Parathyroid adenoma (tissue), 2 donors: ENCODE measurements at regions not wholly inside any gene's neighbourhood (a gene's known extent, or its start where the extent isn't known, plus 50 kb on each side); places are given as distances from the start of the nearest gene placed in this dataset.
"Not testable (repeated sequence)": the region's sequence is repeated elsewhere in the genome, so short reads cannot be mapped to it uniquely, and the experiment has no call there.

ENCODE experiments used
- H2AFZ ChIP-seq: fragments of 300-600 bp; sonication (generic); one replicate; pipeline ENCODE4 v1.7.0; 2017; ENCODE audit warnings: antibody characterized with exemption, mild to moderate bottlenecking
- H3K27ac ChIP-seq: fragments of 300-600 bp; sonication (generic); one replicate; pipeline ENCODE4 v1.7.0; 2017
- H3K27me3 ChIP-seq: fragments of 300-600 bp; sonication (generic); one replicate; pipeline ENCODE4 v1.7.0; 2017; ENCODE audit warnings: low read length; ENCODE audit not compliant: control insufficient read depth, insufficient read depth
- H3K36me3 ChIP-seq: fragments of 300-600 bp; sonication (generic); one replicate; pipeline ENCODE4 v1.7.0; 2017; ENCODE audit warnings: low read length; ENCODE audit not compliant: control insufficient read depth, insufficient read depth
- H3K4me1 ChIP-seq: fragments of 300-600 bp; sonication (generic); one replicate; pipeline ENCODE4 v1.7.0; 2017; ENCODE audit warnings: control low read depth
- H3K4me2 ChIP-seq: fragments of 300-600 bp; sonication (generic); one replicate; pipeline ENCODE4 v1.7.0; 2017; ENCODE audit warnings: low read length
- H3K4me3 ChIP-seq: fragments of 300-600 bp; sonication (generic); one replicate; pipeline ENCODE4 v1.7.0; 2017; ENCODE audit warnings: low read depth, low read length
- H3K79me2 ChIP-seq: fragments of 300-600 bp; sonication (generic); one replicate; pipeline ENCODE4 v1.7.0; 2017; ENCODE audit warnings: control low read depth
- H3K9ac ChIP-seq: fragments of 300-600 bp; sonication (generic); one replicate; pipeline ENCODE4 v1.7.0; 2017; ENCODE audit warnings: mild to moderate bottlenecking
- H3K9me3 ChIP-seq: fragments of 300-600 bp; sonication (generic); one replicate; pipeline ENCODE4 v1.7.0; 2017; ENCODE audit warnings: low read length; ENCODE audit not compliant: control insufficient read depth
- TF ChIP-seq, protein P1 (sequence below): fragments of 300-600 bp; sonication (generic); IDR thresholded peaks from one replicate; pipeline ENCODE4 v1.7.0; 2017; ENCODE audit warnings: antibody characterized with exemption, mild to moderate bottlenecking
- donor health status: primary hyperparathyroidism.

DNA sequence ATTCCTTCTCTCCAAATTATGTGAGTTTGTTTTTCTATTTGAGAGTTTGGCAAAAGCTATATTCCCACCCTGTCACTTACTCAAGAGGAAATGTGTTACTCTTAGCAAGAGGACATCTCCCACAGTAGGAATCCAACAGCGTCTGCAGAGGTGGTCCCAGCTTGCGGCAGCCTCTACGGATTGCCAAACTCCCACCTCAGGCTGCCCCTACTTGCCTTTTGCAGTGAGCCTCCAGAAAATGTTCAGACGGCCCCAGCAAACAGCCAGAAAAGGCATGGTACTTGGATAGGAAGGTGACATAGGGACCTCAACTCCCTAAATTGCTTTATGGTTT is 158.4 kb downstream of the SUCLG1 start:
- no peaks in the 10 kb centered on the region for H3K9me3 ChIP-seq
- no peaks in the 10 kb centered on the region for H3K27me3 ChIP-seq
- no peaks in the 10 kb centered on the region for H3K36me3 ChIP-seq
- no peak overlapping the region for H3K4me3 ChIP-seq
- no peaks in the 10 kb centered on the region for H3K4me1 ChIP-seq
- no peak overlapping the region for H3K4me2 ChIP-seq
- H3K27ac ChIP-seq: no peak overlapping the region
- H3K79me2 ChIP-seq: no peaks in the 10 kb centered on the region
- TF ChIP-seq, protein P1, sequence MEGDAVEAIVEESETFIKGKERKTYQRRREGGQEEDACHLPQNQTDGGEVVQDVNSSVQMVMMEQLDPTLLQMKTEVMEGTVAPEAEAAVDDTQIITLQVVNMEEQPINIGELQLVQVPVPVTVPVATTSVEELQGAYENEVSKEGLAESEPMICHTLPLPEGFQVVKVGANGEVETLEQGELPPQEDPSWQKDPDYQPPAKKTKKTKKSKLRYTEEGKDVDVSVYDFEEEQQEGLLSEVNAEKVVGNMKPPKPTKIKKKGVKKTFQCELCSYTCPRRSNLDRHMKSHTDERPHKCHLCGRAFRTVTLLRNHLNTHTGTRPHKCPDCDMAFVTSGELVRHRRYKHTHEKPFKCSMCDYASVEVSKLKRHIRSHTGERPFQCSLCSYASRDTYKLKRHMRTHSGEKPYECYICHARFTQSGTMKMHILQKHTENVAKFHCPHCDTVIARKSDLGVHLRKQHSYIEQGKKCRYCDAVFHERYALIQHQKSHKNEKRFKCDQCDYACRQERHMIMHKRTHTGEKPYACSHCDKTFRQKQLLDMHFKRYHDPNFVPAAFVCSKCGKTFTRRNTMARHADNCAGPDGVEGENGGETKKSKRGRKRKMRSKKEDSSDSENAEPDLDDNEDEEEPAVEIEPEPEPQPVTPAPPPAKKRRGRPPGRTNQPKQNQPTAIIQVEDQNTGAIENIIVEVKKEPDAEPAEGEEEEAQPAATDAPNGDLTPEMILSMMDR: no peak
- H3K9ac ChIP-seq: no peak overlapping the region
- no peak overlapping the region for H2AFZ ChIP-seq

DNA sequence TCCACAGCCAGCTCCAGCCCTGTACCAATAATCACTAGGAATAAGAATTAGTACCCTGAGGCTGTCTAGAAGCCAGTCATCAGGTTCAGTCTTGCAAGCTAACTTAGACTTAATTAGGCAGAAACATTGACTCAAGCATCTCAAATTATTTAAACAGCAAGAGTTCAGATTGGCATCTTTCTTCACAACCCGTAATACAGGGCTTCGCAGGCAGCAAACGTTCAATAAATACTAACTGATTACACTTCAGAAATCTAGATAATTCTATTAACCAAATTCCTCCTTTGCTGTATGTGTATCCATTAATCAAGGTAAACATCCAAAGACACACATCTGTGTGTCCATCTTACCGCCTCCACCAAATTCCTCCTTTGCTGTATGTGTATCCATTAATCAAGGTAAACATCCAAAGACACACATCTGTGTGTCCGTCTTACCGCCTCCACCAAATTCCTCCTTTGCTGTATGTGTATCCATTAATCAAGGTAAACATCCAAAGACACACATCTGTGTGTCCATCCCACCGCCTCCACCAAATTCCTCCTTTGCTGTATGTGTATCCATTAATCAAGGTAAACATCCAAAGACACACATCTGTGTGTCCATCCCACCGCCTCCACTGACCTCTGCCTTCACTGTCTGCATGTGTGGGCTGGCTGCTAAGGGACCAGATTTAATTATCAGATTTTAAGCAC is 158.9 kb downstream of the SUCLG1 start:
- not testable (repeated sequence) for H3K4me2 ChIP-seq, H3K79me2 ChIP-seq, H3K27ac ChIP-seq, H3K9ac ChIP-seq, H3K9me3 ChIP-seq, H3K4me3 ChIP-seq, H3K27me3 ChIP-seq, H2AFZ ChIP-seq, H3K36me3 ChIP-seq, H3K4me1 ChIP-seq

DNA sequence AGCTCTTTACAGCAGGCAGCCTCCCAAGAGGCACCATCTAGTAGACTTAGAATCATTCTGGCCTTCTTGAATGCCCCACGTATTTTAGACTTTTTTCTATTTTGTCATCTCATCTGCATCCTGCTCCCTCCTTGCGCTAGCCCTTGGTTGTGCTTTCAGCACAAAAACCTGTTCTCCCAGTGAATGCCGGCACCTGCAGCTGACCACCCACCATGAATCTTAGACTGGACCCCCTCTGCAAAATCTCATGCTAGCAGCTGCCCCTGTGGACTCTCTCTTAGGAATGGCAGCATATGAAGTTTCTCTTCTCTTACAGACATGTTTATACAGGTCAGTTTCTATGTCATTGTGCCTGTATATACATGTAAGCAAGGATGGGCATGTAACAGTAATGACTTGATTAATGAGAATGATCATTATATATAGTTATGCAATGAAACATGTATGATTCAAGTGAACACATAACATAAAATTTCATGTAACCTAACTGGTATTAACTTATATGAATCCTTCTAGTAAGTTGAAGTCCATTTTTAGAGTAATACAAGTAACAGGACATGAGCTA is 159.8 kb downstream of the SUCLG1 start:
- no peak overlapping the region for H2AFZ ChIP-seq
- H3K27me3 ChIP-seq: no peaks in the 10 kb centered on the region
- no peak overlapping the region for H3K4me2 ChIP-seq
- no peaks in the 10 kb centered on the region for H3K9me3 ChIP-seq
- no peaks in the 10 kb centered on the region for H3K79me2 ChIP-seq
- no peaks in the 10 kb centered on the region for H3K4me1 ChIP-seq
- H3K9ac ChIP-seq: no peak overlapping the region
- TF ChIP-seq, protein P1: no peak
- H3K27ac ChIP-seq: no peak overlapping the region
- no peaks in the 10 kb centered on the region for H3K36me3 ChIP-seq
- H3K4me3 ChIP-seq: no peak overlapping the region

DNA sequence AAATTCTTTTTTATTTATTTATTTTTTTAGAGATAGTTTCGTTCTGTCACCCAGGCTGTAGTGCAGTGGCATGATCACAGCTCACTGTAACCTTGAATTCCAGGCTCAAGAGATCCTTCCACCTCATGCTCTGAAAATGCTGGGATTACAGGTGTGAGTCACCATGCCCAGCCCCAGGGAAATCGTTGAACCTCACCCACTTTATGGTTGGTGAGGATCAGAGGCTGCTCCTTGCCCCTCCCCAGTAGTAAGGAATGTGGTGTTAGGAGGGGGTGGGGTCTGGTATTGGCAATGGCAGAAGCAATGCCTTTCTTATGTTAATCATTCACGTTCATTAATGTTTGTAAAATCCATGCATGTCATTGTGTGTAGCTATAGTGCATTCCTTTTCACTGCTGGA is 161.9 kb downstream of the SUCLG1 start:
- TF ChIP-seq, protein P1: no peak
- no peaks in the 10 kb centered on the region for H3K27me3 ChIP-seq
- H2AFZ ChIP-seq: no peak overlapping the region
- no peak overlapping the region for H3K4me2 ChIP-seq
- H3K79me2 ChIP-seq: no peaks in the 10 kb centered on the region
- H3K9me3 ChIP-seq: no peaks in the 10 kb centered on the region
- H3K36me3 ChIP-seq: no peaks in the 10 kb centered on the region
- H3K27ac ChIP-seq: no peak overlapping the region
- H3K4me1 ChIP-seq: no peaks in the 10 kb centered on the region
- no peak overlapping the region for H3K9ac ChIP-seq
- H3K4me3 ChIP-seq: no peak overlapping the region

DNA sequence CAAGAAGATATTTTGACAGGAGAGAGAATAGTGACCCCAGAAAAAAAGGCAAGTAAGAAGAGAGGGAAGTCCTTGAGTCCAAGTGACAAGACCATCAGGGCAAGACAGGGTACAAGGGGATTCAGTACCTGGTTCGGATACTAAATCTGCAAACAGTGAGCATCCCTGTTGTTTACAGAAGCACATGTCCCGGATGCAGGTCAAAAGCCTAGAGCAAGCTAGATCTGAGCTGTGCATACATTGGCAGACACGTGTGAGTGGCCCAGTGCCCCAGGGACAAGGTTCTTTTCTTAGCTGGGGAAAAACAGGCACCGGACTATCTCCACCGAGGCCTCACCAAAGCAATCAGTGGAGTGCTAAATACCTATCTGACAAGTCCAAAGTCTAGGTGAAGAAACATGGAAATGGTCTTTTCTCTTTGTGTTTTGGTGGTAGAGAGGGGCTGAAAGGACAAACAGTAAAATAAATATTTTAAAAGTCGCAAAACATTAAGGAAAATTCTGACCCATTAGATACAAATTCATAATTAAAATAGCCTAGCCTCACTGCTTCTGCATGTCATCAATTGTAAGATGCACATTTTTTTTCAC is 165.2 kb downstream of the SUCLG1 start:
- TF ChIP-seq, protein P1: no peak
- H3K9ac ChIP-seq: no peak overlapping the region

More for the DNA sequence above, 165.2 kb downstream of the SUCLG1 start:
- no peaks in the 10 kb centered on the region for H3K27me3 ChIP-seq
- no peaks in the 10 kb centered on the region for H3K9me3 ChIP-seq
- no peak overlapping the region for H2AFZ ChIP-seq
- H3K79me2 ChIP-seq: no peaks in the 10 kb centered on the region
- no peak overlapping the region for H3K4me3 ChIP-seq
- no peak overlapping the region for H3K27ac ChIP-seq
- H3K4me1 ChIP-seq: no peaks in the 10 kb centered on the region
- H3K4me2 ChIP-seq: no peak overlapping the region
- no peaks in the 10 kb centered on the region for H3K36me3 ChIP-seq
